HG03457 (cell line): ENCODE measurements at regions not wholly inside any gene's neighbourhood (a gene's known extent, or its start where the extent isn't known, plus 50 kb on each side); places are given as distances from the start of the nearest gene placed in this dataset.

Experiments used
- ATAC-seq: cut with Tn5 transposase; IDR thresholded peaks from one replicate; pipeline ENCODE4 v1.9.1; 2021; ENCODE audit warnings: moderate number of reproducible peaks; ENCODE audit not compliant: unreplicated experiment

DNA sequence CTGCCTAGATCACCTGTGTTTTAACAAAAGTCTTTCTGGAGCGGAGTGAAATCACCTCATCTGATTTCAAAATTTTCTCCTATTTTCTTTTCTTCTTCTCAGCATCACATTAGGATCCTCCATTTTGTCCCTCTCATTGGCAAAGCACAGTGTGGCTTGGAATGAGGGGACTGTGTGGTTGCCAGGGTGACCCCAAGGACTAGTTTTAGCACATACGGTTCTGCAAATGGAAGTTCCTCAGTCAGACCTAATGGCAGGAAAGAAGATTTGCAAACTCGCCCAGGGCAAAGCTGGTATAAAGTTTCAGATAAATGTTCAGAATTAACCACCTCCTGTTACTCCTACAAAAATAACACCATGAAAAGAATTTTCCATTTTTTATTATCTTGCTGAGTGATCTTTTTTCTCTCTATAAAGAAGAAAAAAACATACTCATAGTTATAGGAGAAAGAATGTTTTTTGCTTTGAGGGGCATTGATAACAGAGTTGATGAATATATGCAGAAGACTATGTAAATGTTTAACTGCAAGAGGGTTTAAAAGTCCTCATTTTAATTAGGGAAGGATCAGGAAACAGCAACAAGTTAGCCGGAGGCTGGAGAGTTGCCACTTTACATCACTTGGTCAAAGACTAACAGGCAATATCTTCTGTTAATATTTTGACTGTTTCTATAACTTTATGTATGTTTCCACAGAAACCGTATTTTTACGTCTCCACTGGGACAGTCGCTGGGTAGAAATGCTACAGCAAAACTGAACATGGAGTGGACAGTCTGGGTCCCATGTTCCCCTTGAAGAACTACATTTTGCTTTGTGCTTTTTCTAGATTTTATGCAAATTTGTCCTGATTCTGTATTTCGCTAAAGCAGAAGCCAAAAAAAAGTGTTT lies 257.8 kb downstream of the NR2F1-AS1 start:
- no peak for ATAC-seq

GRCh38 chr5:93320920-93321445 lies 260.0 kb downstream of the NR2F1-AS1 start:
- no peak for ATAC-seq

DNA sequence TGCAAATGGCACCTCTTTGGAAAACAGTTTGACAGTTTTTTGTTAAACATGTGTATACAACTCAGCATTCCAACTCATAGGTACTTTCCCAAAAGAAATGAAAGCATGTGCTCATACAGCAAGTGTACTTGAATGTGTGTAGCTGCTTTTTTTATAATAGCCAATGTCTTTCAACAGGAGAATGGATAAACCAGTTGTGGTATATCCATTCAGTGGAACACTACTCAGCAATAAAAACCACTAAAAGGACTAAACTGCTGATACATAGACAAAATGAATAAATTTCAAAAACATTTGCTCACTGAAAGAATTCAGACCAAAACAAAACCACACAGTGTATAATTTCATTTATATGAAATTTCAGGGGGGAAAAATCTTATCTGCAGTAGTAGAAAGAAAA lies 267.3 kb downstream of the NR2F1-AS1 start:
- no peak for ATAC-seq

DNA sequence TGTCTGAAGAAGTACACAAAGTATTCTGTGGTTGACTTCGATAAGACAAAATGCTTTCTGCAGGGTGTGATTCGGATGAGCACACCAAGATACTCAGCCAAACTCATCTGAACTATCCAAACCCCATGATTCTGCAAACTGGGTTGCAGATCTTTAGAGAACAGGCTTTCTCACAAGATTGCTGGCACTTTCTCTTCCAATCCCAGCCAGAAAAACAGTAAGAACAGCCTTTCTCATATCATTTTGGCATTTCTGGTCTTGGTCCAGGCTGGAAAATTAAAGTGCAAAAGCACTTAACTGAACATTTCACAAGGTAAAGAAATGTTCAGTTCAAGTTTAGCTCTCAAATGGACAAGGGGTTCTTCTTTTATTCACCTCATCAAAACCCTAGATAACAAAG lies 269.1 kb downstream of the NR2F1-AS1 start:
- no peak for ATAC-seq

GRCh38 chr5:93307557-93307956 lies 273.5 kb downstream of the NR2F1-AS1 start:
- ATAC-seq: no peak

- ATAC-seq: no peak
Measured at GRCh38 chr5:93305984-93306383, 275.0 kb downstream of the NR2F1-AS1 start.

DNA sequence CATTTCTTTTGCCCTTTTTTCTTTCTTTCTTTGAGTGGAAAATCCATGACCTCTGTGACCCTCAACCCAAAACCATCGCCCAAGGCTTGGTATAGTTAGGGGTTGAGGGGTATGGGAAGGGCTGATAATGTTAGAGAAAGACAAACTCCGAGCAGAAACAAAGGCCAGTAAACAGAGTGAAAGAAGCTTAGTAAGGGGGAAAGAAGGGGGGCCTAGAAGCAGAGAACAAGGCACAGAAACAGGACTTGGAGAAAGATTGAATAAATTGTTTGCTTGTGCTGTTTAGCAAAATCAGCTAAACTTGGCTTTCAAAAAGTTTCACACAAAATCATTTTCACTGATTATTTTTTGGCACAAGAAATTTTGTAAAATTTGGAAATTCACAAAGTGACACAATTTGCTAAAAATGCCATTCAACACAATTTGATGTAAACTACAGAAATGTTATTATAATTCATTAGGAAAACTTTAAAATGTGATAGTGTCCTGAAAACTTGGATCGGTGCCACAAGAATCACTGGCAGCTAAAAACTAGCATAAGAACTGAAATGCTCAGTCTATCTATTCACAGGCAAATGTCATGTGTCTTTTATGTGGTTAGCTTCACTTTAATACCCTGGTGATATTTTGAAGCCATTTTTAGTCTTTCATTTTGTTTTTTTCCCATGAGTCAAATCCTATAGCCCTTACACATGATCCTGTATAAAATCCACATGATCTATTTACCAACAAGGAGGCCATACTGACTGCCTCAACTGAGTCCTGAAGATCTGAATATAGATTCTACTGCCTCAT lies 276.4 kb downstream of the NR2F1-AS1 start:
- no peak for ATAC-seq

- no peak for ATAC-seq
Measured at GRCh38 chr5:93303291-93303691, 277.7 kb downstream of the NR2F1-AS1 start.

DNA sequence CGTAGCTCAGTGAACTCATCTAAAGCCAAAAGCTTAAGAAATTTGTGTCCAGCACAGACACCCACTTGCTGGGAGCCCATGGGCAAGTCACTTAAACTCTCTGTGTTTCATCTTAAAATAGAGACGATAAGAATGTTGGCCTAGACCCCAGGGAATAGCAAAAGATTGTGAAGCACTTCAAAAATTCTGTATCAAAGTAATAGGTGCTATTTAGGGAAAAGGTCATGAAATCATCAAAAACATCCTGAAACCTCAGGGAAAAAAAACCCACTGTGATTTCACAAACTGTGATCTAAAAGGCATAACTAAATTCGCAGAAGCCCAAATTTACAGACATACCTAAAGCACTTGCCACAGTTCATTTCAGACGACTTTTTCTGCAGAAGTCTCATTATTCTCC lies 278.3 kb downstream of the NR2F1-AS1 start:
- no peak for ATAC-seq

DNA sequence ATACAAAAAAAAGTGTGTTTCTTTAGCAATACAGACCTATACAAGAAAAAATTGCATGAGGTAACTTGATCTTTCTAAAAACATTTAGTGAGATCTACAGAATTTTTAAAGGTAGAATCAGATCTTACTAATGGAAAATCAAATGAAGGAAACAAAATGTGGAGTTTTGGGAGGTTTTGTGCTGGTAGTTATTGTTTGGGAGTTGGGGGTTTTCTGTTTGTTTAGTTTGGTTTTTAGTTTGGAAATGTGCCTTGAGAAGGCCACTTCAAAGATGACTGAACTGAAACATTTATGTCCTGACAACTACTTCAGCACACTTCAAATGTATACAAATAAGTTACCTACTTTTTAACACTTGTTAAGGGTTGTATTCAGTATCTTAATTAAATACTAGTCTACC lies 280.1 kb downstream of the NR2F1-AS1 start:
- no peak for ATAC-seq

- ATAC-seq: no peak
Measured at GRCh38 chr5:93300309-93300923, 280.6 kb downstream of the NR2F1-AS1 start.

DNA sequence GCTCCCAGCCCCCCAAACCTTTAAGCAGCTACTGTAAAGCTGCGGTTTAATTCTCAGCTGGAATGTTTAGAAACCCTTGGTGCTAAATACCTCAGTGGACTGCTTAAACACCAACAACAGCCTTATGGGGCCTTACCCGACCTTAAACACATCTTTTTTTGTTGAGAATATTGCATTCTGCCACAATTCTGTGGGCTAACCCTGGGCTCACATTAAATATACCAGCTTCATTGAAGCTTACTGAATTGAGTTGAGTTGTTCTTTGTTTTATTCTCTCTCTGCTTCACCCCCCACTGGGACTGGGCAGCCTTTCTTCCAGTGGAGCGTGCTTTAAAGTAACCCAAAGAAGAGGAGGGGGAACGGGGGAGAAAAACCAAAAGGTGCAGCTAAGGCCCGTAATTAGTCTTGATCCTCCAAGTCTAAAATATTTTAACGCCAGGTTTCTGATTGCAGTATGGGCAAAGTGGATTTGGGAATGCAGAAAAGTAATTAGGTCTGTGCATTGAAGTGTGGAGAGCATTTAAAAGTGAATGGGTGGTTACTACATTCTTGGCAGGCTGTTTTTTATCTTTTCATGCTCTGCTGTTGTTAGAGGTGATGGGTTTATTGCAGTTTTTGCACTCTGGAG lies 281.2 kb downstream of the NR2F1-AS1 start:
- ATAC-seq: no peak

- ATAC-seq: no peak
Measured at GRCh38 chr5:93297116-93297515, 283.9 kb downstream of the NR2F1-AS1 start.

DNA sequence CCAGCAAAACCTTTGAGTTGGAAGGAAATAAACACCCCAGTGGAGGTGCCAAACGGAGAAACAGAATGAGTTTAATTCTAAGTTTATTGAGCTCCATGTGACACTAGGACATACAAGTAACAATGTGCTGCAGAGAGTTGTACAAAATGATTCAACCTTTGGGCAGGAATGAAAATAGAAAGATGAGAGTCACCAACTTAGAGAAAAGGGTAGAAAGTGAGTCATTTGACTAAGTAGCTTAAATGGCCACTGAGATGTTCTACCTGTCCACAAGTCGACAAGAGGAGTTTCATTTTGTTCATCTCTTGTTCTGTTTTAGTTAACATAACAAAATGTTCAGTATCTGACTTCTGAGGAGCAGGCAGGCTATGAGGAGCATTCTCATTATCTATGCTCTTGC lies 284.7 kb downstream of the NR2F1-AS1 start:
- ATAC-seq: no peak

GRCh38 chr5:93294996-93295395 lies 286.0 kb downstream of the NR2F1-AS1 start:
- ATAC-seq: no peak

DNA sequence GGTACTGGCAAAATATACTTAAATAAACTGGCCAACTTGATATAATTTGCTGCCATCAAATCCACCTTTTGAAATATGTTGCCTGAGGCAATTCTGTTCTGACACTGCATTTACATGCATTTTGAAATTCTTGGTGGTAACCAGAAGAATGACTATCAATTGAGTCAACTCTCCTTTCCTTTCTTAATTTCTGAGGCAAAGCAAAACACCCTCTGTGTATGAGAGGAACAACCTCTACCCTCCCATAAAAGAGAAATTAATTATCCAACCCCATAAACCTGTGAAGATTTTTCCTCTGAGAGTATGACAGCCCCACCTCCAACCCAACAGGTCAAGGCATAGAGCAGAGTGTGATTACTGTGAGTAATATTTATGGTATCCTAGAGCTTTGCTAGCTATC lies 286.8 kb downstream of the NR2F1-AS1 start:
- no peak for ATAC-seq

DNA sequence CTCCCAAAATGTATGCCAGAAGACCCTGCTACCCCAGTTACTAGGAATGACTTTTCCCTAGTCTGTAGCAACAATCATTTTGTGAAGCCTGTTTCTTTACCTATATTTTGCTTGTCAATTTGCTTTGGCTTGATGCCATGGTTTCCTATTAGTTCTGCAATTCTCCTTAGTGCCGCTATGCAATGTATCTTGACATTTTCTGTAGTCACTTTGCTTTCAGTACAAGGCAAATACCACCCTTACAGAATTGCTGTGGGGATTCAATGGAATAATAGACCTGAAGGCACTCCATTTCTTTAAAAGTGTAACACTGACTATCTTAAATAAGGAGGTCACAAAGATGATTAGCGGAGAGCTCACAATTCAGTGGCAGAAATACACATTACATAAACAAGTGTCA lies 291.1 kb downstream of the NR2F1-AS1 start:
- no peak for ATAC-seq

DNA sequence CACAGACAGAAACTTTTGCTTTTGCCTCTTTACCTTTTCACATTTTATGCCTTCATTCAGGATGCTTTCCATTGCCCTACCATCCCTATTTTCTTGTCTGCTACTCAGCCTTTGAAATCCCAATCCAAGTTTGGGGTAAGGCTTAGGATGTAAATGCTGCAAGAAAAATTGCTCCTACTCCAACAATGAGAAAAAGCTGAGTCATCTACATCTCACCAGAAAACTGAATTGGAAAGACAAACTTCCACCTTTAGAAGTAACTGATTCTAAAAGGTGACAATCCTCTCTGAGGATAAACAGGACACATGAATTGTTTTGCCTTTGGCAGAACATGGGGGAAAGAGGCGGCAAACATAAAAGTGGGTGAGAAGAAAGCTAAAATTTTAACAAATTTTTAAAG lies 295.6 kb downstream of the NR2F1-AS1 start:
- no peak for ATAC-seq

DNA sequence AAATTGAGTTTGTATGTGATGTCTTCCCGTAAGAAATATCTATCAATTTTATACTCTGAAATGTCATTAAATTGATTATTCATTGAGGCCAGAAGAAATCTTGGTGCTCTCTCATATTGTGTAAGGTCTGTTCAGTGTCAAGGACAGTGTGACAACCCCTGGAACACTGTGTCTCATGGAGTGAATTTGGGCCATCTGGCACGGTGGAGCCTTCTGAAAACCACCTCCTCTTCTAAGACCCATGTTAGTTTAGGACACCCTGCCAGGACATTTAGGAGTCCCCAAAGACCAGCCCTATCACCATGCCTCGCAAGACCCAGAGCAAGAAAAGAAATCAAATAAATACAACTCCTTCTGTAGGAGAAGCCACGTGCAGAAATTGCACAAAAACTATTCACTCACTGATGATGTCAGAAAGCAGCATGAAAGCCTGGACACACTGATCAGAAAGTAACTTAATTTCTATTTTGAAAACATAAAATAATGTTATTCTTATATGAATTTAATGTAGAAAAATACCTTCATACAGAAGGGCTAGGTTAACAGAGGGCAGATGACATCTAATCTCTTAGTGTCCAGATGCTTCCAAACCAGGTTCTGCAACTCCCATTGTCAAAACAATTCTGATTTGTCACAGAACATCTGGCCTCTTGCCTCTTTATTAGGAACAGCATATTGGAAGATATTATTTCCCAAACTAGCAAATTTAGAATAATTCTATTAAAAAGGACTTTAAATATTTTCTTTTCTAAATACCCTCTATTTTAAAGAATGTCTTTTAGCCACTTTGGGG lies 298.8 kb downstream of the NR2F1-AS1 start:
- ATAC-seq: no peak

- ATAC-seq: no peak
Measured at GRCh38 chr5:93280518-93280917, 300.5 kb downstream of the NR2F1-AS1 start.
